ENCODE measurements at regions not wholly inside any gene's neighbourhood (a gene's known extent, or its start where the extent isn't known, plus 50 kb on each side); places are given as distances from the start of the nearest gene placed in this dataset.

DNA sequence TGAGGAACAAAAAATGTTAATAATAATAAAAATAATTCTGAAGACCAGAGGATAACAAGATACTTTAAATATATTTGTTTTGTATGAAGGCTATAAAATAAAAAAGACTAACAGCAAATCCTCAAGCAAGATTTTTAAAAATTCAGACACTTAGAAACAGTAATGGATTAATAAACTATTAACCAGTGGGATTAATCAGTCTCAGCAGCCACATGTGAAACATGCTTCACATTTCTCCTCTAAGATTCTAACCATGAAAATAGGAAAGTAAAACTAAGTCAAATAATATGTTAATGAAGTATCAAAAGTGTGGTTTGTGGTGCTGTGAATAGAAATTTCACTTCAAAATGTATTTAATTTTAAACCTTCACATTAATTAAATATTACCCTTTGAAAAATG lies 57.4 kb downstream of the KCNRG start:
- TF ChIP-seq EZH2phosphoT487 (IDR thresholded peaks at IDR 0.05; ENCODE audit: insufficient read depth, low read depth) (no peak), EZH2 (IDR thresholded peaks at IDR 0.05; ENCODE audit: insufficient read depth, poor library complexity, severe bottlenecking) (no peak)

All from GM23248 (cell line).